ENCODE measurements at regions not wholly inside any gene's neighbourhood (a gene's known extent, or its start where the extent isn't known, plus 50 kb on each side); places are given as distances from the start of the nearest gene placed in this dataset.

GRCh38 chr1:87803375-87803774, 474.7 kb downstream of the LMO4 start:
- TF ChIP-seq, protein P1, sequence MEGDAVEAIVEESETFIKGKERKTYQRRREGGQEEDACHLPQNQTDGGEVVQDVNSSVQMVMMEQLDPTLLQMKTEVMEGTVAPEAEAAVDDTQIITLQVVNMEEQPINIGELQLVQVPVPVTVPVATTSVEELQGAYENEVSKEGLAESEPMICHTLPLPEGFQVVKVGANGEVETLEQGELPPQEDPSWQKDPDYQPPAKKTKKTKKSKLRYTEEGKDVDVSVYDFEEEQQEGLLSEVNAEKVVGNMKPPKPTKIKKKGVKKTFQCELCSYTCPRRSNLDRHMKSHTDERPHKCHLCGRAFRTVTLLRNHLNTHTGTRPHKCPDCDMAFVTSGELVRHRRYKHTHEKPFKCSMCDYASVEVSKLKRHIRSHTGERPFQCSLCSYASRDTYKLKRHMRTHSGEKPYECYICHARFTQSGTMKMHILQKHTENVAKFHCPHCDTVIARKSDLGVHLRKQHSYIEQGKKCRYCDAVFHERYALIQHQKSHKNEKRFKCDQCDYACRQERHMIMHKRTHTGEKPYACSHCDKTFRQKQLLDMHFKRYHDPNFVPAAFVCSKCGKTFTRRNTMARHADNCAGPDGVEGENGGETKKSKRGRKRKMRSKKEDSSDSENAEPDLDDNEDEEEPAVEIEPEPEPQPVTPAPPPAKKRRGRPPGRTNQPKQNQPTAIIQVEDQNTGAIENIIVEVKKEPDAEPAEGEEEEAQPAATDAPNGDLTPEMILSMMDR (IDR thresholded peaks at IDR 0.05), result no peak
- TF ChIP-seq SIN3A (IDR thresholded peaks at IDR 0.05; ENCODE audit: borderline replicate concordance, insufficient read depth, low read depth, low read length) (no peak), POLR2AphosphoS5 (IDR thresholded peaks at IDR 0.05; ENCODE audit: low read depth, low read length) (no peak)
- TF ChIP-seq, protein P2, sequence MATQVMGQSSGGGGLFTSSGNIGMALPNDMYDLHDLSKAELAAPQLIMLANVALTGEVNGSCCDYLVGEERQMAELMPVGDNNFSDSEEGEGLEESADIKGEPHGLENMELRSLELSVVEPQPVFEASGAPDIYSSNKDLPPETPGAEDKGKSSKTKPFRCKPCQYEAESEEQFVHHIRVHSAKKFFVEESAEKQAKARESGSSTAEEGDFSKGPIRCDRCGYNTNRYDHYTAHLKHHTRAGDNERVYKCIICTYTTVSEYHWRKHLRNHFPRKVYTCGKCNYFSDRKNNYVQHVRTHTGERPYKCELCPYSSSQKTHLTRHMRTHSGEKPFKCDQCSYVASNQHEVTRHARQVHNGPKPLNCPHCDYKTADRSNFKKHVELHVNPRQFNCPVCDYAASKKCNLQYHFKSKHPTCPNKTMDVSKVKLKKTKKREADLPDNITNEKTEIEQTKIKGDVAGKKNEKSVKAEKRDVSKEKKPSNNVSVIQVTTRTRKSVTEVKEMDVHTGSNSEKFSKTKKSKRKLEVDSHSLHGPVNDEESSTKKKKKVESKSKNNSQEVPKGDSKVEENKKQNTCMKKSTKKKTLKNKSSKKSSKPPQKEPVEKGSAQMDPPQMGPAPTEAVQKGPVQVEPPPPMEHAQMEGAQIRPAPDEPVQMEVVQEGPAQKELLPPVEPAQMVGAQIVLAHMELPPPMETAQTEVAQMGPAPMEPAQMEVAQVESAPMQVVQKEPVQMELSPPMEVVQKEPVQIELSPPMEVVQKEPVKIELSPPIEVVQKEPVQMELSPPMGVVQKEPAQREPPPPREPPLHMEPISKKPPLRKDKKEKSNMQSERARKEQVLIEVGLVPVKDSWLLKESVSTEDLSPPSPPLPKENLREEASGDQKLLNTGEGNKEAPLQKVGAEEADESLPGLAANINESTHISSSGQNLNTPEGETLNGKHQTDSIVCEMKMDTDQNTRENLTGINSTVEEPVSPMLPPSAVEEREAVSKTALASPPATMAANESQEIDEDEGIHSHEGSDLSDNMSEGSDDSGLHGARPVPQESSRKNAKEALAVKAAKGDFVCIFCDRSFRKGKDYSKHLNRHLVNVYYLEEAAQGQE (IDR thresholded peaks at IDR 0.05; ENCODE audit: insufficient read depth in 1 of 2, low read depth in 2 of 2, low read length in 1 of 2), result no peak

Measured in Panc1 (cell line).